Left ventricle myocardium superior (tissue), 1 donor: ENCODE measurements at regions not wholly inside any gene's neighbourhood (a gene's known extent, or its start where the extent isn't known, plus 50 kb on each side); places are given as distances from the start of the nearest gene placed in this dataset.
A peak's percentile ranks its signal among the peaks of the same experiment; 100 is the strongest.

ENCODE experiments used
- ATAC-seq: fragments of 200-7000 bp; cut with Tn5 transposase; one replicate; pipeline ENCODE4 v1.9.1; 2020; ENCODE audit warnings: mild to moderate bottlenecking, moderate library complexity
- DNase-seq: peaks from one replicate; pipeline ENCODE4 v3.0.0-alpha.2; 2020
- intact Hi-C: fragments of 100-400 bp; cut with micrococcal nuclease; formaldehyde crosslinking; loops from one replicate; pipeline ENCODE4 v1.11.0; 2022
- donor health status: DM: no; HTN: yes; CAD: no; lungs with severe emphysema.

- intact Hi-C loops: no loop called here
- DNase-seq (no peak), ATAC-seq (no peak)
Observed at GRCh38 chr15:39075311-39075710, 505.6 kb upstream of the THBS1 start.

- DNase-seq: no peak
- ATAC-seq: no peak
- intact Hi-C loops: no loop called here
Observed at GRCh38 chr15:39075756-39076341, 505.0 kb upstream of the THBS1 start.

GRCh38 chr15:39078026-39078425 is 502.9 kb upstream of the THBS1 start:
- DNase-seq: no peak
- intact Hi-C loops: no loop called here
- ATAC-seq: no peak

GRCh38 chr15:39079296-39079847 is 501.5 kb upstream of the THBS1 start:
- intact Hi-C loops: no loop called here
- ATAC-seq: no peak
- no peak for DNase-seq

- intact Hi-C loops: no loop called here
- ATAC-seq: peak; percentile 70
- no peak for DNase-seq
Observed at GRCh38 chr15:39083213-39083612, 497.7 kb upstream of the THBS1 start.

- intact Hi-C loops: no loop called here
- DNase-seq (peak; percentile 42), ATAC-seq (peak; percentile 79)
Observed at GRCh38 chr15:39084674-39085530, 496.0 kb upstream of the THBS1 start.

- intact Hi-C loops: no loop called here
- ATAC-seq (no peak), DNase-seq (no peak)
Observed at GRCh38 chr15:39086641-39087040, 494.2 kb upstream of the THBS1 start.

- no peak for DNase-seq
- ATAC-seq: no peak
Observed at GRCh38 chr15:39088156-39088555, 492.7 kb upstream of the THBS1 start.

GRCh38 chr15:39092354-39092753 is 488.5 kb upstream of the THBS1 start:
- no peak for ATAC-seq
- intact Hi-C loops: no loop called here
- DNase-seq: no peak

More at GRCh38 chr15:39088156-39088555, 492.7 kb upstream of the THBS1 start:
- intact Hi-C loops: no loop called here

GRCh38 chr15:39092761-39093160 is 488.1 kb upstream of the THBS1 start:
- intact Hi-C loops: no loop called here
- DNase-seq (no peak), ATAC-seq (no peak)

- DNase-seq (no peak), ATAC-seq (no peak)
- intact Hi-C loops: no loop called here
Observed at GRCh38 chr15:39094116-39094515, 486.8 kb upstream of the THBS1 start.

- intact Hi-C loops: no loop called here
Observed at GRCh38 chr15:39095218-39095879, 485.5 kb upstream of the THBS1 start.

GRCh38 chr15:39096608-39097205 is 484.2 kb upstream of the THBS1 start:
- intact Hi-C loops: no loop called here
- DNase-seq (no peak), ATAC-seq (no peak)

More at GRCh38 chr15:39095218-39095879, 485.5 kb upstream of the THBS1 start:
- no peak for ATAC-seq
- no peak for DNase-seq

GRCh38 chr15:39099524-39099923 is 481.4 kb upstream of the THBS1 start:
- DNase-seq (no peak), ATAC-seq (peak; percentile 80)
- intact Hi-C loops: no loop called here

- intact Hi-C loops: no loop called here
- DNase-seq (no peak), ATAC-seq (no peak)
Observed at GRCh38 chr15:39100106-39100660, 480.7 kb upstream of the THBS1 start.

- DNase-seq (no peak), ATAC-seq (no peak)
- intact Hi-C loops: no loop called here
Observed at GRCh38 chr15:39102431-39102830, 478.4 kb upstream of the THBS1 start.

GRCh38 chr15:39106950-39107349 is 473.9 kb upstream of the THBS1 start:
- intact Hi-C loops: no loop called here
- no peak for ATAC-seq

GRCh38 chr15:39108021-39108420 is 472.9 kb upstream of the THBS1 start:
- ATAC-seq: no peak
- intact Hi-C loops: no loop called here
- DNase-seq: no peak

More at GRCh38 chr15:39106950-39107349, 473.9 kb upstream of the THBS1 start:
- no peak for DNase-seq

GRCh38 chr15:39110336-39110735 is 470.5 kb upstream of the THBS1 start:
- ATAC-seq (no peak), DNase-seq (no peak)
- intact Hi-C loops: no loop called here
